CD4-positive, alpha-beta T cell (primary cell): ENCODE measurements at regions not wholly inside any gene's neighbourhood (a gene's known extent, or its start where the extent isn't known, plus 50 kb on each side); places are given as distances from the start of the nearest gene placed in this dataset.

ENCODE experiments used
- ATAC-seq: fragments of 200-7000 bp; cut with Tn5 transposase; one replicate; pipeline ENCODE4 v1.10.0; 2022; ENCODE audit warnings: mild to moderate bottlenecking; ENCODE audit not compliant: poor library complexity
- CTCF ChIA-PET: fragments of 350-600 bp; sonication (Branson Sonifier 250); formaldehyde crosslinking; loops from one replicate; lab custom pipeline; 2021; ENCODE audit warnings: antibody characterized with exemption, inconsistent platforms; lab: Charles Lee
- POLR2A ChIA-PET: fragments of 350-600 bp; sonication (Branson Sonifier 250); formaldehyde crosslinking; loops from one replicate; lab custom pipeline; 2021; ENCODE audit warnings: antibody characterized with exemption, inconsistent platforms; lab: Charles Lee
- DNase-seq, 14 experiments: peaks; one replicate each; pipeline ENCODE4 v3.0.0-alpha.2; 2013 to 2020; ENCODE audit warnings: mixed read lengths in 2 of 14
- H3K27ac ChIP-seq, 2 donors: one replicate each; pipeline versions ENCODE4 v1.5.1 to v1.7.0; 2013; ENCODE audit warnings: low read length in 2 of 2, low read depth in 1 of 2, mild to moderate bottlenecking in 1 of 2
- H3K27me3 ChIP-seq, 2 experiments: 1 replicate in 1 of 2; 2 replicates in 1 of 2; pipeline versions ENCODE4 v1.6.1 to v1.7.0; 2013; ENCODE audit warnings: low read length in 2 of 2, control low read depth in 1 of 2, mild to moderate bottlenecking in 1 of 2, moderate library complexity in 1 of 2; ENCODE audit not compliant: insufficient read depth in 2 of 2, control insufficient read depth in 1 of 2
- H3K36me3 ChIP-seq: one replicate; pipeline ENCODE4 v1.6.1; 2013; ENCODE audit warnings: low read length, control low read depth; ENCODE audit not compliant: insufficient read depth
- H3K4me1 ChIP-seq: one replicate; pipeline ENCODE4 v1.6.1; 2013; ENCODE audit warnings: low read length, control low read depth; ENCODE audit not compliant: insufficient read depth
- H3K4me3 ChIP-seq: one replicate; pipeline ENCODE4 v1.5.1; 2013; ENCODE audit warnings: mild to moderate bottlenecking, low read length, moderate library complexity
- H3K9me3 ChIP-seq, 2 experiments: 1 replicate in 1 of 2; 2 replicates in 1 of 2; pipeline versions ENCODE4 v1.6.1 to v1.7.0; 2013; ENCODE audit warnings: low read length in 2 of 2, mild to moderate bottlenecking in 2 of 2, control low read depth in 1 of 2, moderate library complexity in 1 of 2; ENCODE audit not compliant: control insufficient read depth in 1 of 2, insufficient read depth in 1 of 2
- H3K27ac Mint-ChIP-seq: one replicate; pipeline ENCODE4 v1.8.0; 2020; ENCODE audit warnings: mixed read lengths
- H3K27me3 Mint-ChIP-seq: one replicate; pipeline ENCODE4 v1.8.0; 2021; ENCODE audit warnings: mixed read lengths
- H3K36me3 Mint-ChIP-seq: one replicate; pipeline ENCODE4 v1.8.0; 2021; ENCODE audit warnings: low read depth, mixed read lengths
- H3K4me1 Mint-ChIP-seq: one replicate; pipeline ENCODE4 v1.8.0; 2021; ENCODE audit warnings: low read depth, mixed read lengths
- H3K4me3 Mint-ChIP-seq: one replicate; pipeline ENCODE4 v1.8.0; 2020; ENCODE audit warnings: mild to moderate bottlenecking, mixed read lengths
- H3K9me3 Mint-ChIP-seq: one replicate; pipeline ENCODE4 v1.8.0; 2020; ENCODE audit warnings: mixed read lengths
- intact Hi-C, 2 experiments: fragments of 100-400 bp; cut with DNase I in 1 of 2; cut with micrococcal nuclease in 1 of 2; formaldehyde crosslinking; loops; one replicate each; pipeline versions ENCODE4 v1.15.1 to v1.9.0; 2023 to 2025; cut with DNase I, micrococcal nuclease
- TF ChIP-seq, protein P1 (sequence below): fragments of 200-600 bp; IDR thresholded peaks from one replicate; pipeline ENCODE4 v1.8.0; 2022; ENCODE audit warnings: antibody characterized with exemption, mild to moderate bottlenecking

DNA sequence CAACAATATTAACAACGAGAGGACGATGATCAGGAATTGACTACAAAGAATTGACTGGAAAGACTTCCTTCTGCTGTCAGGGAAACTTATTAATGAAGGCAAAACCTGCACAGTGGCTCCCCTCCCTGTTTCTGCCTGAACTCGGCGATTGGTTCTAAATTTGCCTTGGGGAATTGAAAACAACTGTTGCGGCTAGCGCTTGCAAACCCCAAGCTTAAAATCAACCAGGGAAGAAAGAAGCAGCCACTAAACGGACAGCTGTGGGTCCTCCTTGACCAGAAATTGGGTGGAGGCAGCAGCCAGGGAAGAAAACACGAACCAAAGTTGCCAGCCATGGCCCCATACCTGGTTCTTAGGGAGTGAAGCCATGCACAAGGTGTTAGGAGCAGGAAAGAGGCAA, 383.5 kb upstream of the CADM1 start:
- no peaks in the 10 kb centered on the region for H3K36me3 ChIP-seq
- H3K9me3 ChIP-seq, result peaks cover 0 to 4% of the 10 kb centered on the region in 2 experiments
- ChIA-PET CTCF (no interaction called here), POLR2A (no interaction called here)
- TF ChIP-seq, protein P1, sequence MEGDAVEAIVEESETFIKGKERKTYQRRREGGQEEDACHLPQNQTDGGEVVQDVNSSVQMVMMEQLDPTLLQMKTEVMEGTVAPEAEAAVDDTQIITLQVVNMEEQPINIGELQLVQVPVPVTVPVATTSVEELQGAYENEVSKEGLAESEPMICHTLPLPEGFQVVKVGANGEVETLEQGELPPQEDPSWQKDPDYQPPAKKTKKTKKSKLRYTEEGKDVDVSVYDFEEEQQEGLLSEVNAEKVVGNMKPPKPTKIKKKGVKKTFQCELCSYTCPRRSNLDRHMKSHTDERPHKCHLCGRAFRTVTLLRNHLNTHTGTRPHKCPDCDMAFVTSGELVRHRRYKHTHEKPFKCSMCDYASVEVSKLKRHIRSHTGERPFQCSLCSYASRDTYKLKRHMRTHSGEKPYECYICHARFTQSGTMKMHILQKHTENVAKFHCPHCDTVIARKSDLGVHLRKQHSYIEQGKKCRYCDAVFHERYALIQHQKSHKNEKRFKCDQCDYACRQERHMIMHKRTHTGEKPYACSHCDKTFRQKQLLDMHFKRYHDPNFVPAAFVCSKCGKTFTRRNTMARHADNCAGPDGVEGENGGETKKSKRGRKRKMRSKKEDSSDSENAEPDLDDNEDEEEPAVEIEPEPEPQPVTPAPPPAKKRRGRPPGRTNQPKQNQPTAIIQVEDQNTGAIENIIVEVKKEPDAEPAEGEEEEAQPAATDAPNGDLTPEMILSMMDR, result no peak
- Mint-ChIP-seq H3K4me1 (no peaks in the 10 kb centered on the region), H3K36me3 (no peaks in the 10 kb centered on the region), H3K27me3 (peaks cover 5% of the 10 kb centered on the region), H3K9me3 (peaks cover 5% of the 10 kb centered on the region), H3K27ac (no peak overlapping the region), H3K4me3 (no peak overlapping the region)
- H3K4me3 ChIP-seq, result no peak overlapping the region
- no peaks in the 10 kb centered on the region for H3K4me1 ChIP-seq
- no peak for DNase-seq
- no peak overlapping the region for H3K27ac ChIP-seq
- no peak for ATAC-seq
- intact Hi-C loops, result no loop called here
- H3K27me3 ChIP-seq, result peaks cover 0 to 3% of the 10 kb centered on the region in 2 experiments

DNA sequence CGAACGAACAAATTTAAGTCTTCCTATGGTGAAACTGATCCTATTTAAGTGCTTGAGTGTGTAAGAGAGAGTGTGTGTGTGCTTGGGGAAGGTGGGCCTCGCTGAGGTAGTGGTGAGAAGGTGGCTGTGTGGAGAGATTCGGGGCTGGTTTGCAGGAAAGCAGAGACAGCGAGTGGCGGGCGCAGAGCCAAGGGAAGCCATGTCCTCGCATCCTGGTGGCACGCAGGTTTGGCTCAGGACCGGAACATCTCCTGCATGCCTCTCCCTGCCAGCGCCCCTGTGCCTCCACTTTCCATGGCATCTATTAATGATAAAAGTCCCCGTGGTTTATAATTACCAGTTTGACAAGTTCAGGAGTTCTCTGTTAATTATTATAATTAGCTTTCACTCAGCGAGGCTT, 383.1 kb upstream of the CADM1 start:
- H3K27ac Mint-ChIP-seq, result no peak overlapping the region
- peaks cover 0 to 3% of the 10 kb centered on the region in 2 experiments for H3K27me3 ChIP-seq
- DNase-seq (no peak), ATAC-seq (no peak)
- no peak overlapping the region for H3K27ac ChIP-seq
- H3K9me3 ChIP-seq, result peaks cover 0 to 4% of the 10 kb centered on the region in 2 experiments
- ChIA-PET CTCF (no interaction called here), POLR2A (no interaction called here)
- no peaks in the 10 kb centered on the region for H3K4me1 ChIP-seq
- H3K4me3 Mint-ChIP-seq, result no peak overlapping the region
- TF ChIP-seq, protein P1, result no peak
- no peaks in the 10 kb centered on the region for H3K36me3 Mint-ChIP-seq
- H3K36me3 ChIP-seq, result no peaks in the 10 kb centered on the region
- H3K9me3 Mint-ChIP-seq, result peaks cover 5% of the 10 kb centered on the region
- H3K4me1 Mint-ChIP-seq, result no peaks in the 10 kb centered on the region
- H3K27me3 Mint-ChIP-seq, result peaks cover 5% of the 10 kb centered on the region
- H3K4me3 ChIP-seq, result no peak overlapping the region
- intact Hi-C loops, result no loop called here

- intact Hi-C loops, result no loop called here
- Mint-ChIP-seq H3K9me3 (peaks cover 5% of the 10 kb centered on the region), H3K27me3 (peaks cover 5% of the 10 kb centered on the region), H3K36me3 (no peaks in the 10 kb centered on the region), H3K4me1 (no peaks in the 10 kb centered on the region), H3K27ac (no peak overlapping the region), H3K4me3 (no peak overlapping the region)
- Histone ChIP-seq H3K9me3 (peaks cover 0 to 6% of the 10 kb centered on the region in 2 experiments), H3K27me3 (peaks cover 0 to 3% of the 10 kb centered on the region in 2 experiments), H3K4me1 (no peaks in the 10 kb centered on the region), H3K36me3 (no peaks in the 10 kb centered on the region), H3K27ac (no peak overlapping the region), H3K4me3 (no peak overlapping the region)
- DNase-seq, result no peak
- CTCF ChIA-PET, result no interaction called here
- POLR2A ChIA-PET, result no interaction called here
- ATAC-seq, result no peak
- TF ChIP-seq, protein P1, result no peak
Measured at GRCh38 chr11:115886422-115886733, 382.2 kb upstream of the CADM1 start.
